DND-41 (cell line): ENCODE measurements at regions not wholly inside any gene's neighbourhood (a gene's known extent, or its start where the extent isn't known, plus 50 kb on each side); places are given as distances from the start of the nearest gene placed in this dataset.

Experiments used
- ATAC-seq: fragments of 200-7000 bp; cut with Tn5 transposase; 3 replicates; pipeline ENCODE4 v1.9.1; 2021; ENCODE audit warnings: low read depth; ENCODE audit not compliant: insufficient read depth
- DNase-seq: peaks from one replicate; pipeline ENCODE4 v3.0.0-alpha.2; 2020
- H2AFZ ChIP-seq: 2 replicates; pipeline ENCODE4 v1.6.0; 2012; ENCODE audit warnings: low read depth, low read length
- H3K27ac ChIP-seq: 2 replicates; pipeline ENCODE4 v1.5.1; 2012; ENCODE audit warnings: low read length, inconsistent platforms
- H3K27me3 ChIP-seq: fragments of 200-600 bp; sonication (generic); 2 replicates; pipeline ENCODE4 v1.6.0; 2012; ENCODE audit warnings: low read length, mild to moderate bottlenecking, inconsistent platforms; ENCODE audit not compliant: insufficient read depth, poor library complexity
- H3K36me3 ChIP-seq: 2 replicates; pipeline ENCODE4 v1.5.1; 2012; ENCODE audit warnings: low read length, inconsistent platforms; ENCODE audit not compliant: insufficient read depth
- H3K4me1 ChIP-seq: 2 replicates; pipeline ENCODE4 v1.5.1; 2012; ENCODE audit warnings: mild to moderate bottlenecking, low read length; ENCODE audit not compliant: insufficient read depth
- H3K4me2 ChIP-seq: 2 replicates; pipeline ENCODE4 v1.6.0; 2012; ENCODE audit warnings: mild to moderate bottlenecking, moderate library complexity, low read length, inconsistent platforms; ENCODE audit not compliant: insufficient read depth
- H3K4me3 ChIP-seq, 2 experiments: fragments of 200-600 bp in 1 of 2; shearing (Covaris generic) in 1 of 2; 2 replicates each; pipeline ENCODE4 v1.5.1; 2012 to 2016; ENCODE audit warnings: inconsistent platforms in 2 of 2, low read length in 2 of 2, mild to moderate bottlenecking in 2 of 2, low read depth in 1 of 2, moderate library complexity in 1 of 2
- H3K79me2 ChIP-seq: 2 replicates; pipeline ENCODE4 v1.6.0; 2012; ENCODE audit warnings: low read length, inconsistent platforms; ENCODE audit not compliant: insufficient read depth
- H3K9ac ChIP-seq: 2 replicates; pipeline ENCODE4 v1.6.0; 2012; ENCODE audit warnings: low read depth, mild to moderate bottlenecking, inconsistent platforms, low read length, moderate library complexity
- H3K9me3 ChIP-seq: 2 replicates; pipeline ENCODE4 v1.5.1; 2012; ENCODE audit warnings: low read length, moderate library complexity, mild to moderate bottlenecking, inconsistent platforms; ENCODE audit not compliant: insufficient read depth, severe bottlenecking
- H4K20me1 ChIP-seq: 2 replicates; pipeline ENCODE4 v1.6.0; 2012; ENCODE audit warnings: low read length; ENCODE audit not compliant: insufficient read depth
- EZH2 ChIP-seq: IDR thresholded peaks from 3 replicates; pipeline ENCODE4 v1.6.1; 2012; ENCODE audit warnings: borderline replicate concordance, low read depth, mild to moderate bottlenecking, moderate library complexity, low read length, inconsistent platforms; ENCODE audit not compliant: severe bottlenecking
- TF ChIP-seq, protein P1 (sequence below): IDR thresholded peaks from 2 replicates; pipeline ENCODE4 v1.5.1; 2012; ENCODE audit warnings: borderline replicate concordance, low read length, moderate library complexity, mild to moderate bottlenecking; ENCODE audit not compliant: poor library complexity, severe bottlenecking; ENCODE audit errors: extremely low read depth

DNA sequence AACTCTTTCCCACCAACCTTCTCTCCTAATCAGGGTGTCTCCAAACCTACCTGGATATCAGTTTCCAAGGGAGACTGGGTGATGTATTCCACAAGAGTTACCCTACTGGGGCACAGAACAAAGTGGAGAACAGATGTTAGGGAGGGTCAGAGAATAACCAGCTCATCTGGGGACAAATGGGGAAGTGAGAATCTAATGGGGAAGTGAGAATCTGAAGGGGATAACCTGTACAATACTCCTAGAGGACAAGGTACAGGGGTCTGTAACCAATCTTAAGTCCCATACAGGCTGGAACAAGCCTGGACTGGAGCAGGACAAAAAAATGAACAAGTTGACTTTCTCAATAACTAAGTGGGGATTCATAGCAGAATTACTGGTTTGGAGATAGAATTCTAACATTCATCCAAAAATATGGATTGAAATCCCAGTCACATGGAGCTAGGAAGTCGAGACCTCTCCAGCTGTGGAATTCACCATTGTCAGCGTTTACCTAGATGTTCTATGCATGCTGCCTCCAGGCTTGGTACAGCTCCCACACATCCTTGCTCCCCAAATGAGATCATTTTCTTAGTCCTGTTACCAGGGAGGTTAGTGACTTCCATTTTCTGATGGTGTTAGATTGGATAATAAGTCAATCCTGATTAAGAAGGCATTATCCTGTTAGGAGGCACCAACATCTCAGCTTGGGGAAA, 214.8 kb upstream of the MOCS1 start:
- Histone ChIP-seq H3K27ac (no peak overlapping the region), H2AFZ (no peak overlapping the region), H4K20me1 (no peaks in the 10 kb centered on the region), H3K27me3 (peaks cover 10% of the 10 kb centered on the region), H3K4me1 (no peaks in the 10 kb centered on the region), H3K9ac (no peak overlapping the region), H3K9me3 (no peaks in the 10 kb centered on the region), H3K4me3 (no peak overlapping the region), H3K36me3 (no peaks in the 10 kb centered on the region), H3K4me2 (no peak overlapping the region), H3K79me2 (no peaks in the 10 kb centered on the region)
- DNase-seq (no peak), ATAC-seq (no peak)
- TF ChIP-seq, protein P1, sequence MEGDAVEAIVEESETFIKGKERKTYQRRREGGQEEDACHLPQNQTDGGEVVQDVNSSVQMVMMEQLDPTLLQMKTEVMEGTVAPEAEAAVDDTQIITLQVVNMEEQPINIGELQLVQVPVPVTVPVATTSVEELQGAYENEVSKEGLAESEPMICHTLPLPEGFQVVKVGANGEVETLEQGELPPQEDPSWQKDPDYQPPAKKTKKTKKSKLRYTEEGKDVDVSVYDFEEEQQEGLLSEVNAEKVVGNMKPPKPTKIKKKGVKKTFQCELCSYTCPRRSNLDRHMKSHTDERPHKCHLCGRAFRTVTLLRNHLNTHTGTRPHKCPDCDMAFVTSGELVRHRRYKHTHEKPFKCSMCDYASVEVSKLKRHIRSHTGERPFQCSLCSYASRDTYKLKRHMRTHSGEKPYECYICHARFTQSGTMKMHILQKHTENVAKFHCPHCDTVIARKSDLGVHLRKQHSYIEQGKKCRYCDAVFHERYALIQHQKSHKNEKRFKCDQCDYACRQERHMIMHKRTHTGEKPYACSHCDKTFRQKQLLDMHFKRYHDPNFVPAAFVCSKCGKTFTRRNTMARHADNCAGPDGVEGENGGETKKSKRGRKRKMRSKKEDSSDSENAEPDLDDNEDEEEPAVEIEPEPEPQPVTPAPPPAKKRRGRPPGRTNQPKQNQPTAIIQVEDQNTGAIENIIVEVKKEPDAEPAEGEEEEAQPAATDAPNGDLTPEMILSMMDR: no peak
- TF ChIP-seq EZH2: no peak

DNA sequence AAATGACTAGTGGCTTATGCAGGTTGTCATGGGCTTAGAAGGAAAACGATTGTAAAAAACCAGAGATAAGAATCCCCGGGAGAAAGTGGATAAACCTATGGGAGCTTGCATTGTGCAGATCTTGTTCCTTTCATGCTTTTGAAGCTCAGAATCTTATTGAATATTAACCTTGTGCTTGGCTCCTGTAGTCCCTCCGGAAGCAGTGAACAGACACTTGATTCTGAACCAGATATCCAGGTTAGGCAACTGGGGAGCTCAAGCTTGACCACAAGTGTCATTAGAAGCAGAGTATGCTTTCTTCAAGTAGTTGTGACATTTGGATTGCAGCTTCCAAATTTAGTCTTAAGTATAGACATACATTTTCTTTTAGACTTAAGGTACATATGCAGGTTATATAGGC, 212.6 kb upstream of the MOCS1 start:
- DNase-seq: no peak
- Histone ChIP-seq H3K9ac (no peak overlapping the region), H3K36me3 (no peaks in the 10 kb centered on the region), H3K27ac (no peak overlapping the region), H3K4me2 (no peak overlapping the region), H3K79me2 (no peaks in the 10 kb centered on the region), H3K4me1 (no peaks in the 10 kb centered on the region), H3K9me3 (no peaks in the 10 kb centered on the region), H3K4me3 (no peak overlapping the region), H2AFZ (no peak overlapping the region), H3K27me3 (peaks cover 10% of the 10 kb centered on the region), H4K20me1 (no peaks in the 10 kb centered on the region)
- TF ChIP-seq, protein P1: no peak
- TF ChIP-seq EZH2: no peak
- ATAC-seq: no peak

DNA sequence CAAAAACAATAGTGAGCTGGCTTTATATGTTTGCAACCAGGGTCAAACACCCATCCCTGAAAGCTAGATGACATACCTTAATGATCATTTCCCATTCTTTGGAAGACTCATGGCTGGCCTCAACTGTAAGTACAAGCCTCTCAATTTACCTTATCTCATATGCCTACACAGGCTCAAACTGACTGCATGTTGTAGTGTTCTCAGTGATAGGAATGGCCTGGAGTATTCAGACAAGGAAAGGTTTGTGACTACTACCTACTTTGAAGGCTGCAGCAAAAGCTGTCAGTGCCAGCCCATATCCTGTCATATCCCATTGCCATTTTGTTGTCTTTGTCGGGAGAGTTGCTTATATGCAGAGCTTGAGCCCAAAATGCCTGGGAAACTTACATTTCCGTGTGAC, 205.2 kb upstream of the MOCS1 start:
- DNase-seq (no peak), ATAC-seq (no peak)
- Histone ChIP-seq H4K20me1 (no peaks in the 10 kb centered on the region), H3K27ac (no peak overlapping the region), H3K4me3 (no peak overlapping the region), H3K79me2 (no peaks in the 10 kb centered on the region), H3K9me3 (no peaks in the 10 kb centered on the region), H3K9ac (no peak overlapping the region), H2AFZ (no peak overlapping the region), H3K4me2 (no peak overlapping the region), H3K27me3 (no peaks in the 10 kb centered on the region), H3K4me1 (no peaks in the 10 kb centered on the region), H3K36me3 (no peaks in the 10 kb centered on the region)
- TF ChIP-seq, protein P1: no peak
- no peak for TF ChIP-seq EZH2
